Stimulated activated memory B cell treated with anti-CD40 and anti-IgM and Interleukin-4, amounts not matched to agents 10 μg/mL and 1 μg/mL and 100 μg/mL, for 72 hours (primary cell): ENCODE measurements at regions not wholly inside any gene's neighbourhood (a gene's known extent, or its start where the extent isn't known, plus 50 kb on each side); places are given as distances from the start of the nearest gene placed in this dataset.

Experiments
- ATAC-seq: fragments of 150-1000 bp; cut with Tn5 transposase; 2 replicates; pipeline ENCODE4 v1.10.0; 2021
- H3K27ac Mint-ChIP-seq: one replicate; pipeline ENCODE4 v1.8.0; 2022; ENCODE audit warnings: mild to moderate bottlenecking, mixed read lengths
- H3K27me3 Mint-ChIP-seq: one replicate; pipeline ENCODE4 v1.8.0; 2022; ENCODE audit warnings: mixed read lengths
- H3K36me3 Mint-ChIP-seq: one replicate; pipeline ENCODE4 v1.8.0; 2022; ENCODE audit warnings: mixed read lengths
- H3K4me1 Mint-ChIP-seq: one replicate; pipeline ENCODE4 v1.8.0; 2022; ENCODE audit warnings: mixed read lengths
- H3K4me3 Mint-ChIP-seq: one replicate; pipeline ENCODE4 v1.8.0; 2022; ENCODE audit warnings: mild to moderate bottlenecking, moderate library complexity, mixed read lengths
- H3K9me3 Mint-ChIP-seq: one replicate; pipeline ENCODE4 v1.8.0; 2022; ENCODE audit warnings: mixed read lengths

DNA sequence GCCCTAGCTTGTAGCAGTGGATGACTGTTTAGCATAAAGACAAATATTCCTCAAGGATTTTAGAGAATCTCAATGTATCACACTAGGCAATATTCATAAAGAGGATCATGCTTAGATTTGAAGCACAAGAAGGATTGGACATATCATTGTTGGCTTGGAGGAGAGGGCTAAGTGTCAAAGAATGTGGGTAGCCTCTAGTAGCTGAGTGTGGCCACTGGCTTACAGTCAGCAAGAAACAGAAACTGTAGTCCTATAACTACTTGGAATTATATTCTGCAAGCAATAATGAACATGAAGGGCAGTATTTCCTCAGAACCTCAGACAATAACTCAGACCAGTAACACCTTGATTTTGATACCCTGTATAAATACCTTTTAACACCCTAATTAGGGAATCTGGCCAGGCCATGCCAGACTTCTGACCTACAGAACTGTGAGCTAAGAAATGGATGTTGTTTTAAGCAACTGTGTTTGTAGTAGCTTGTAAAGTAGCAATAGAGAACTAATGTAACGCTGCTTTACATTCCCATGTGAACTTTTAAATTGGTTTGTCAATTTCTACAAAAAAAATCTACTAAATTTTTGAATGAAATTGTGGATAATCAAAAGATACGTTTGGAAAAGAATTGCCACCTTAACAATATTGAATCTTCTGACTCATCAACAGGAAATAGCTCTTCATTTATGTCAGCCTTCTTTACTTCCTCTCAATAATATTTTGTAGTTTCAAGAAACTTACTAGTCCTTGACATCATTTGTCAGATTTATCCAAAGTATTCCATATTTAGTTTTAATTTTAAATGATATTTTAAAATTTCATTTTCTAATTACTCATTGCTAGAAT is 65.2 kb upstream of the RSPO3 start:
- no peak overlapping the region for H3K4me3 Mint-ChIP-seq
- peaks cover 14% of the 10 kb centered on the region for H3K9me3 Mint-ChIP-seq
- H3K27me3 Mint-ChIP-seq, result no peaks in the 10 kb centered on the region
- ATAC-seq, result no peak
- no peaks in the 10 kb centered on the region for H3K36me3 Mint-ChIP-seq
- H3K4me1 Mint-ChIP-seq, result no peaks in the 10 kb centered on the region
- H3K27ac Mint-ChIP-seq, result no peak overlapping the region

DNA sequence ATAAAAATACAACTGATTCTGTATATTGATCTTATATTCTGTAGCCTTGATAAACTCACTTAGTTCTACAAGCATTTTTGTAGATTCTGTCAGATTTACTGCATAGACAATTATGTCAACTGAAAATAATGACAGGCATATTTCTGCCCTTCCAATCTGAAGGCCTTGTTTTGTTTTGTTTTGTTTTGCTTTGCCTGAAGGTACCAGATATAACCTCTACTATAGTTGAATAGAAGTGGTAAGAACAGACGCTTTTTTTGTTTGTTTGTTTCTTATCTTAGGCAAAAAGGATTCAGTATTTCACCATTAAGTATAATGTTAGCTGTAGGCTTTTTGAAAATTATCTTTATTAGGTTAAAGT is 64.6 kb upstream of the RSPO3 start:
- no peaks in the 10 kb centered on the region for H3K27me3 Mint-ChIP-seq

GRCh38 chr6:127058027-127058426 is 60.4 kb upstream of the RSPO3 start:
- H3K36me3 Mint-ChIP-seq, result no peaks in the 10 kb centered on the region
- H3K4me3 Mint-ChIP-seq, result no peak overlapping the region
- H3K27ac Mint-ChIP-seq, result no peak overlapping the region
- no peaks in the 10 kb centered on the region for H3K27me3 Mint-ChIP-seq
- H3K9me3 Mint-ChIP-seq, result peaks cover 7% of the 10 kb centered on the region
- no peak for ATAC-seq
- no peaks in the 10 kb centered on the region for H3K4me1 Mint-ChIP-seq

More for the DNA sequence above, 64.6 kb upstream of the RSPO3 start:
- no peaks in the 10 kb centered on the region for H3K4me1 Mint-ChIP-seq
- H3K9me3 Mint-ChIP-seq, result peaks cover 17% of the 10 kb centered on the region
- ATAC-seq, result no peak
- H3K4me3 Mint-ChIP-seq, result no peak overlapping the region
- no peaks in the 10 kb centered on the region for H3K36me3 Mint-ChIP-seq
- H3K27ac Mint-ChIP-seq, result no peak overlapping the region

DNA sequence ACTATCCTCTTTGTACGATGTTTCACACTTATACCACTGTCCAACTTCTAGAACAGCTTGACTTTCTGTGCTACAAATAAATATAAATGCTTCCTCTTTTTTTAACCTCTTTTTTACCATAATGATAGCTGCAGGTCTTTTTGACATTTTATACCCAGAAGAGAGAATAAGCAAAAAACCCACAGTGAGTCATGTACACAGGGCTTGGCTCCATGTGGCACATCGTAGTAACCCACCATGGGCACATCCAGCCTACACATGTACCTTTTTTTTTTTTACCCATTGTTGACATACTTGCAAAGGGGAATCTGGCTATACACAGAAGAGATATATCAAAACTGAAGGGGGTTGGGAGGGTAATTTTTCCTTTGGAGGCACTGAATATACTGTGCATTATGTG is 59.5 kb upstream of the RSPO3 start:
- no peak overlapping the region for H3K4me3 Mint-ChIP-seq
- H3K4me1 Mint-ChIP-seq, result no peaks in the 10 kb centered on the region
- peaks cover 7% of the 10 kb centered on the region for H3K9me3 Mint-ChIP-seq
- H3K36me3 Mint-ChIP-seq, result no peaks in the 10 kb centered on the region
- ATAC-seq, result no peak
- no peaks in the 10 kb centered on the region for H3K27me3 Mint-ChIP-seq
- no peak overlapping the region for H3K27ac Mint-ChIP-seq
